NCI-H748 (cell line): ENCODE measurements at regions not wholly inside any gene's neighbourhood (a gene's known extent, or its start where the extent isn't known, plus 50 kb on each side); places are given as distances from the start of the nearest gene placed in this dataset.

Experiments
- DNase-seq: peaks from one replicate; lab custom pipeline; 2025; ENCODE audit not compliant: unreplicated experiment; lab: John Stamatoyannopoulos, UW

DNA sequence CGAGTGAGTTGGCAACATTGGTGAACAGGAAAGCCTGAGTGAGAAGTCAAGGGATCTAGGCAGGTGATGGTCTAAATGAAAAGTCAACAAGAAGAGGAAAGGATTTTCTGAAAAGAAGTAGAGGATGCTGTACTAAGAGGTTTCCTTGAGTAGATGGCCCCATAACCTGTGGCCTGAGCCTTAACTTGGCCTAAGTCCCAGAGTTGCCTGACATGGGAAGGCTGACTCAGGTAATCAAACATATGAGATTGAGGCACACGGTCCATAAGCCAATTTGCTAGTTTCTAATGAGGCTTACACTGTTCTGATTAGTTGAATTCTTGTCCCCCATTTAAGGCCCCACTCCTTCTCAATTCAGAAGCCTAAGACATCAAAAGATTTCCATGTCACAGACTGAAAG is 262.5 kb upstream of the LMCD1 start:
- DNase-seq, result no peak

DNA sequence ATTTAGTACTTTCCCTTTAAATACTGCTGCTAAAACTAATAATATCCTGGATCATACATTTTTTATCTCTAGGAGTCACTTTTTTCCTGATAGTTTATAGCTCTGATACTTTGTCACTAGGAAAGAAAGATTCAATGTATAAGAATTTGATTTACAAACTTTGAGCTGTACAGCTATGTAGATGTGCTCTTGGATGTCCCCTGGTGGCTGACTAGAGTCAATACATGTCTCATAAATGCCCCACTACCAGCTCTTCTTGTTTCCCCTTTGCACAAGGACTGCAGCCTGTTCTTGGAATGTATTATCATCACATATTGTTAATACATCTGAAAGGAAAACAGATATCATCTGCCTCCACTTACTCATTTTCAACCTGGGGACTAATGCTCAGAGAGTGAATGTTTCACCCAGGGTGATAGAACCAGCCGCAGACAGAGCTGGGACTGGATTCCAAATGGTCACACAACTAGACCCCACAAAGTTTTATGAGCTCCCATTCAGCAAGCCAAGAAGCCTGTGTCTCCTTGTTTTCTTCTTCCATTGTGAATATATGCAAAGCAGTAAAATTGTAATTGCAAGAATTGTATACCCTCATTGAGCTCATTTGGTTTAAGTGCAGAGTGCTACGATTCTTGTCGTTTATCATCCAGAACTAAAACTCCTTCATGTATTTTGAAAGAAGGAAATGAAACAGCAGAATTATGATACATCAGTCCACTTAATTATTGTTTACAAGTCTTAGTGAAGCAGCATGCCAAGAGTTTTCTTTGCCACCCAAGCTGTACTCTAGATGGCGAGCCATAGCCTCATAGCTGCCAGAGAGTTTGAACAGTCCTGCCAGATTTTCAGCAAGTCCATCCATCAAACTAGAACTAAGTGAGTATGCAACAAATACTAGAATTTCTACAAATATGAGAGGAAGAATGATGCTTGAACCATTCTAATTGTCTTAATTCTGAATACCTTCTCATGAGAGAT is 261.6 kb upstream of the LMCD1 start:
- DNase-seq, result no peak

- DNase-seq, result no peak
Observed at GRCh38 chr3:8246070-8246469, 255.6 kb upstream of the LMCD1 start.

GRCh38 chr3:8253201-8253600 is 248.4 kb upstream of the LMCD1 start:
- no peak for DNase-seq

GRCh38 chr3:8254489-8254888 is 247.1 kb upstream of the LMCD1 start:
- DNase-seq, result no peak

- DNase-seq, result no peak
Observed at GRCh38 chr3:8255725-8256124, 245.9 kb upstream of the LMCD1 start.

DNA sequence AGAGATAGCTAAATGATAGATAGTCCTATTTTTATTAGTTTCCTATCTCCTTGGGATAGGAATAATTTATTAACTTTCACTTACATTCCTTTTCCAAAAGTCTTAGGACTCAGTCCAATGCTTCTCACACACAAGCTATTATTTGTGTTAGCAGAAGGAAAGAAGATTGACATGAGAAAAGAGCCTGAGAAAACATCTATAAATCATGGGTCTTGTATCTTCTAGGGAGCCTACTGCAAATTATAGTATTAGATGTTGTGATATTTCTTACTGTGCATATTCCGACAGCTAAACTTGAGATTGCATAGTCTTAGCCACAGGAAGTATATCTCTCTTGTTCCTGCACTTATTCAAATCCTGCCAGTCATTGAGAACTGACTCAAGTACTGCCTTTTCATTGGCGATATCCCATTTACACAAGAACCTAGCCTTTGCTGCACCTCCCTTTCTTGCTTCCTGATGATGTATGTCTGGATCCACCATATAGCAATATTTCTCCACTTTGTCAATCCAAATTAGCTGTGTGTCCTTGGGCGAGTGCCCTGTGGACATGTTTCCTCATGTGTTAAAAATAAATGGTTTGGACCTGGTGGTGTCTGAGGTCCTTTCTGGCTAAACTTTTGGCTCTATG is 245.1 kb upstream of the LMCD1 start:
- no peak for DNase-seq

DNA sequence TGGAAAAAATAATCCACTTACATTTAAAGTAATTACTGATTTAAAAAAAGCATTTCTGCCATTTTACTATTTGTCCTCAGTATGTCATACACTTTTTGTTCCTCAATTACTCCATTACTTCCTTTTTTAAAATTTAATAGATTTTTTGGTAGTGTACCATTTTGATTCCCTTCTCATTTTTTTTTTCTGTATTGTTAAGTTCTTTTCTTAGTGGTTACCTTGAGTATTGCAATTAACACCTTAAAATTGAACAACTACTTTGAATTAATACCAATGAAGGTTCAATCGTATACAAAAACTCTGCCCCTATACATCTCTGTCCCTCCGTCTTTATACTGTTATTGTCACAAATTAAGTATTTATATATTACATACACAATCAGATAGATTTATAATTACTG is 240.6 kb upstream of the LMCD1 start:
- DNase-seq, result no peak

DNA sequence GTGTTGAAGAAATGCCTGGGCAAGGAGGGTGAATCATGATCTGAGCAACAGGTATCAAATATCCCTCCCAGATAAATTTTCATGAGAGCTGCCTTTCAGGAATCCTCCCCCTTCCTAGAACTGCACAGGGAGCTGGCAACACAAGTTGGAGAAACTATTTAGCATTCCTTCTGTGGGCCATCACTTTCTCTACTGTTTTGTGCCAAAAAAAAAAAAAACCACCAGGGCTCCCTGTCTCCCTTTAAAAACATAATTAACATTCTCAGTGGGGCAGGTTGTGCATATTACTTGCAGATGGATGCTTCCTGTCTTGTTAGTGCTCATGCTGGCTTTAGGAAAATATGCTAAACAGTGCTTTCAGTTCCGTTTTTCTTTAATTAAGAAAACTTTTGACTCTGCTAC is 234.9 kb upstream of the LMCD1 start:
- DNase-seq, result no peak

- DNase-seq, result no peak
Observed at GRCh38 chr3:8273479-8273878, 228.1 kb upstream of the LMCD1 start.

DNA sequence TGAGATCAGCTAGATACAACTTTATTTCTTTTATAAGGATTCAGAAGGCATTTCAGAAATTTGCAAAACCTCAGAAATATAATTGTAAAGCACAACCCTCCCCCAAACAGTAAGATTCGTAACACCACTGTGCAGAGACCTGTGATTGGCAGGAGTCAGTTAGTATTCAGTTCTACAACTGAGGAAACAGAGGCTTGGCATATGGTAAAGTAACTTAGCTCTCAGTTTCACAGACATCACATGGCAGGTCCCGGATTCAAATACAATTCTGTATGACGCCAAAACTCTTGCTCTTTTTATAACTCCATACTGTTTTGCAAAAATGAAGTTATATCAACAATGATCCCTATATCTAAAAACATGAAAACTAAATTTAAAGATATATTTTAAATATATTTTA is 225.6 kb upstream of the LMCD1 start:
- DNase-seq, result no peak

DNA sequence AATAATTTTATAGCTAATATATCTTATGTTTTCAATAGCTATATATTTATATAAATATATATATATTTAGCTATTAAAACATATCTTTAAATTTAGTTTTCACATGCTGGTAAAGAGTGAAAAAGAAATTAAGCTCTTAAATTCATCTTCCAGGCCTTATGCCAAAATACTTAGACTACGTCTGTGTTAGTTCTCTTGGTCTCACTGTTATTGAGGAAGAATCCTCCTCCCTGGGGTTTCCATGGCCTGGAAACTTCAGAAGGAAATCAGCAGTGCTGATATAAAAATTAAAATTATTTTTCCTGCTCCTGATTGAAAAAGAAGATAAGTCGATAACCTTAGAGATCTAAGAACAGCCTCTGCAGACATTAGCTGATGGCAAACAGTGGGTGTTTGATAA is 225.1 kb upstream of the LMCD1 start:
- DNase-seq, result no peak

- no peak for DNase-seq
Observed at GRCh38 chr3:8278448-8278847, 223.2 kb upstream of the LMCD1 start.

DNA sequence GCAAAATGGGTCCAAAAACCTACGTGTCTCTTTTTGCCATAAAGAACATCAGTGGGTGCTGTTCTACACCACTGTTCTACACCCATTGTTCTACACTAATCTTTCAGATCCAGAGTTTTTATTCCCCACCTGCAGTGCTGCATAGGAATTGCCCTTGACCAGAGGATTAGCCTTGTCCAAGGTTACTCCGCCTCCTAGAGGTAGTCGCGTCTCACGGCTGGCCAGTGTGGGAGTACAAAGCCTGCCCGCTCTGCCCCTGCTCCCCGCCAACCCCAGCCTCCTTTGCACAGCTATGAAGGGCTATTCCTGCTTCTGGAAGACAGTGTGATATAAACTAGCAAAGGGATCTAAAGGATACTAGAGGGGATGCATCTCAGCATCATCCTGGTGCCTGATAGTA is 222.1 kb upstream of the LMCD1 start:
- DNase-seq, result no peak

DNA sequence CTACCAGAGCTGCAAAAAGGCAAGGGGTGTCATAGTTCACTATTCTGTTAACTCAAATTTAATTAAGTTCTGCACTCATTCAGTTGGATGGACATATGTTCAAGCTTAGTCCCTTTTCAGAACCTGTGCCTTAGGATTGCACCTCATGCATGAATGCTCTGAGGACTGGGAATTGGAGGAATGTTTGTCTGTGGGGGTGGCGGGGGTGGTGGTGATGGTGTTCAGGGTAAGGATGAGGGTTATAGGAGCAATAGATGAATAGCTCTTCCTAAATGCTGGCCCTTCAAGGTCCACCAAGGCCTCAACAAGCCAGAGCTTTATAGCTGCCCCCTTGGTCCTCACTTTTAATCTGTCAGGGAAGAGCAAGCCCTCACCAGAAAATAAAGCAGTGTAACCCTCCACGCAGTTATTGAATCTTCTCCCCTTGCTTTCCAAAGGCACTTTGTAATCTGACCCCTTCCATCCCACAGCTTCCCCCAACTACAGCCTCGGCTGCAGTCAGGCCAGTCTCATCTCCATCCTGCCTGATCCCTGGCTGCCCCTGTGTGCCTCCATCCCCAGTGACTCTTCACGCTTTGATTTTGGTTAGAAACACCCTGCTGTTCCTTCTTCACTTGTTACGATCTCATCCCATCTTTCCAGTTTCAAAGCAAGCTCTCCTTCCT is 221.6 kb upstream of the LMCD1 start:
- DNase-seq, result no peak

DNA sequence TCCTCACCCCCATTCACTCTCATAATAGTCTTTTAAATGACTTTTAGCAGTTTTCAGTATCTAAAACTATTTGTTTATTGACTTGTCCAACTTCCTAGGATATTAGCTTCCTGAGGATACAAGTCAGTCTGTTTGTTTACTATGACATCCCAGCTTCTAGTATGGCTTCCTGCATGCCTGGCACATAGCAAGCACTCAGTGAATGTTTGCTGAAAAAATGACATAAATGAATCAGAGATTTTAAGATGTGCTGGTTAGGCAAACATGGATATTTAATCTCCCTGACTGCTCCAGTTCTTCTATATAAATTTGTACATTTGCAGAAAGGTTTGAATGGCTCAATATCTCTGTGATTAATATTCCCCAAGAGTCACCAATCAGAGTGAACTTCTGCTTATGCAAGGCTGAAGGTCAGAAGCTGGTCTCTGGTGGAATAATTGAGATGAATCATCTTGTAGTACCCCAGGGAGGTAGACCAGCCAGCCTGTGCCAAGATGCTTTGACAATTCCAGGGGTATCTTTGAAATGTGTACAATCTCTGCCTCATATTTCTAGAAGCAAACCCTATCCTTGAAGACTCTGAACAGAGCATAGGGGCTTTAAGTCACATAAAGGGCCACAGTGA is 219.0 kb upstream of the LMCD1 start:
- no peak for DNase-seq

GRCh38 chr3:8283193-8283592 is 218.4 kb upstream of the LMCD1 start:
- DNase-seq, result no peak

DNA sequence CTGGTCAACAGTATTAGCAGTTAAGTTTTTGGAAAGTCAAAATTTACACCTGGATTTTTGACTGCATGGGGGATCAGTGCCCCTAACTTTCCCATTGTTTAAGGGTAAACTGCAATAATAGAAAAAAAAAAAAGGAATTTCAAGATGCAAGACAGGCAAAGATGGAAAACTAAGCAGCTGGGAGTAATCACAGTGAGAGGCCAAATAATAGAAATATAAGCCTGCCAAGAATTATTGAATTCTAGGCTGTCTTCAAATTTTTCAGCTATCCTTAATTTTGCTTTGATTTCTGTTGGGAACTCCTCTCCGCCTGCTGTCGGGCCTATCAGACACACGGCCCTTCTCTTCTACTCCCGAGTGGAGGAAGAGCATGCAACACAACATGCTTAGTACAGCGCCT is 215.5 kb upstream of the LMCD1 start:
- no peak for DNase-seq

DNA sequence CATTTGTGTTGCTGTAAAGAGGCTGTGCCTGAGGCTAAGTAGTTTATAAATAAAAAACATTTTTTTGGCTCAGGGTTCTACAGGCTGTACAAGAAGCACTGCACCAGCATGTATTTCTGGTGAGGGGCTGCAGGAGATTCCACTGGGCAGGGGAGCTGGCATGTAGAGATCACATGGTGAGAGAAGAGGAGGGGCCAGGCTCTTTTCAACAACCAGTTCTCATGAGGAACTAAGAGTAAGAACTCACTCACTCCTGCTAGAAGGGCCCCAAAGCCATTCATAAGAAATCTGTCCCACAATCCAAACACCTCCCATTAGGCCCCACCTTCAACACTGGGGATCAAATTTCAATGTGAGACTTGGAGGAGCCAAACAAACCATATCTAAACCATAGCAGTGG is 214.9 kb upstream of the LMCD1 start:
- no peak for DNase-seq

GRCh38 chr3:8290611-8291010 is 211.0 kb upstream of the LMCD1 start:
- no peak for DNase-seq

DNA sequence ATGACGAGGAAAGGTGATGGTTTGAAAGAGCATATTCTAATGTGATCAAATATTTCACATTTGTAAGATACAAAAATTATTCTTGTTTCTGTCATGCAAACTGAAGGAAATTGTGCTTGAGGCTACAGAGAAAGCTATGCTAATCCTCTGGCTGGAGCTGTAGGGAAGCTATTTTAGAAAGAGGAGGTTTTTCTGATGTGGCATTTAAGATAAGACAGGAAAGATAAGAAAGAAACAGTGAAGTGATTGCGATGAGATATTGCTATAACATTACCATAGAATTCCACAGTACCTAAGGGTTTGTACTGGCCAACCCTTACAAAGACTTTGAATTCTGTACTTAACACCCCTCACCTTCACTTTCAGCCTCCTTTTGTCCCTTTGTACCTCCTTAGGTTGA is 205.2 kb upstream of the LMCD1 start:
- DNase-seq, result no peak
